ENCODE measurements at regions not wholly inside any gene's neighbourhood (a gene's known extent, or its start where the extent isn't known, plus 50 kb on each side); places are given as distances from the start of the nearest gene placed in this dataset.

- Histone ChIP-seq H3K27ac (no peak overlapping the region), H3K9ac (ENCODE audit: insufficient read length) (no peak overlapping the region), H3K36me3 (ENCODE audit: insufficient read depth, low read length) (no peaks in the 10 kb centered on the region), H3K4me3 (no peak overlapping the region), H3K9me3 (ENCODE audit: low read depth, low read length) (no peaks in the 10 kb centered on the region)
- no peak for DNase-seq (ENCODE audit: low read depth, low spot score)
- TF ChIP-seq EZH2 (IDR thresholded peaks at IDR 0.05) (no peak), POLR2AphosphoS5 (IDR thresholded peaks at IDR 0.05; ENCODE audit: borderline replicate concordance, low read depth, low read length) (no peak), FOXP2 (optimal IDR thresholded peaks at IDR 0.05; ENCODE audit: control extremely low read depth, extremely low read length, insufficient read depth) (no peak)
Observed at GRCh38 chr17:70984873-70985272, 815.5 kb downstream of the KCNJ2 start.

- H3K36me3 ChIP-seq (ENCODE audit: insufficient read depth, low read length) = no peaks in the 10 kb centered on the region
- no peaks in the 10 kb centered on the region for H3K9me3 ChIP-seq (ENCODE audit: low read depth, low read length)
- DNase-seq (ENCODE audit: low read depth, low spot score) = no peak
- TF ChIP-seq EZH2 (IDR thresholded peaks at IDR 0.05) (no peak), FOXP2 (optimal IDR thresholded peaks at IDR 0.05; ENCODE audit: control extremely low read depth, extremely low read length, insufficient read depth) (no peak), POLR2AphosphoS5 (IDR thresholded peaks at IDR 0.05; ENCODE audit: borderline replicate concordance, low read depth, low read length) (no peak)
- peak overlapping the region; percentile 58 for H3K27ac ChIP-seq
- H3K4me3 ChIP-seq = no peak overlapping the region
- H3K9ac ChIP-seq (ENCODE audit: insufficient read length) = no peak overlapping the region
Observed at GRCh38 chr17:70987867-70988340, 818.6 kb downstream of the KCNJ2 start.

DNA sequence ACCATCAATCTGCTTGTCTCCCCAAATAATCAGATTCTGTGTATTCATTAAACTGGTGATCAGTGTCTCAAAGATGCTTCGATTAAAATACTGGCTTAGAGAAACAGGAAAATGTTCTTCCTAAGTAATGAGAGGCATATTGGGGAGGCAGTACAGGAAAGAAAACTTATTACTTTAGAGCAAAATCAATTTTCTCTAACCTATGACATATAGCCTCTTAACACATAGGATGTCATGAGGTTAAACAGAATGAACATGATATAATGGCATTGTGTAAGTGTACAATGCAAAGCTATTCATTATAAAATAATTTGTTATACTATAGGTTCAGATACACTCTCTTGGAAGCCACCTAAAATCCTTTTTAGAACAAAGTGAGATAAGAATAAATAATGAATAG, 819.3 kb downstream of the KCNJ2 start:
- DNase-seq (ENCODE audit: low read depth, low spot score) = no peak
- Histone ChIP-seq H3K9ac (ENCODE audit: insufficient read length) (no peak overlapping the region), H3K27ac (peak overlapping the region; percentile 58), H3K4me3 (no peak overlapping the region), H3K36me3 (ENCODE audit: insufficient read depth, low read length) (no peaks in the 10 kb centered on the region), H3K9me3 (ENCODE audit: low read depth, low read length) (no peaks in the 10 kb centered on the region)
- no peak for TF ChIP-seq FOXP2 (optimal IDR thresholded peaks at IDR 0.05; ENCODE audit: control extremely low read depth, extremely low read length, insufficient read depth)
- TF ChIP-seq POLR2AphosphoS5 (IDR thresholded peaks at IDR 0.05; ENCODE audit: borderline replicate concordance, low read depth, low read length) = no peak
- no peak for TF ChIP-seq EZH2 (IDR thresholded peaks at IDR 0.05)

DNA sequence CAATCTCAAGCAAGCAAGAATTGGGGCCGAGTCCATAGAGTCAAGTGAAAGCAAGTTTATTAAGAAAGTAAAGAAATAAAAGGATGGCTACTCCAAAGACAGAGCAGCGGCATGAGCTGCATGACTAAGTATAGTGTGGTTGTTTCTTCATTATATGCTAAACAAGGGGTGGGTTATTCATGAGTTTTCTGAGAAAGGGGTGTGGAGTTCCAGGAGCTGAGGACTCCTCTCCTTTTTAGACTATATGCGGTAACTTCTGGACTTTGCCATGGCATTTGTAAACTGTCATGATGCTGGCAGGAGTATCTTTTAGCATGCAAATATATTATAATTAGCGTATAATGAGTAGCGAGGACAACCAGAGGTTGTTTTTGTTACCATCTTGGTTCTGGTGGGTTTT, 819.9 kb downstream of the KCNJ2 start:
- Histone ChIP-seq H3K27ac (no peak overlapping the region), H3K9ac (ENCODE audit: insufficient read length) (no peak overlapping the region), H3K36me3 (ENCODE audit: insufficient read depth, low read length) (no peaks in the 10 kb centered on the region), H3K9me3 (ENCODE audit: low read depth, low read length) (no peaks in the 10 kb centered on the region), H3K4me3 (no peak overlapping the region)
- DNase-seq (ENCODE audit: low read depth, low spot score) = no peak
- no peak for TF ChIP-seq EZH2 (IDR thresholded peaks at IDR 0.05)
- TF ChIP-seq POLR2AphosphoS5 (IDR thresholded peaks at IDR 0.05; ENCODE audit: borderline replicate concordance, low read depth, low read length) = no peak
- TF ChIP-seq FOXP2 (optimal IDR thresholded peaks at IDR 0.05; ENCODE audit: control extremely low read depth, extremely low read length, insufficient read depth) = no peak

DNA sequence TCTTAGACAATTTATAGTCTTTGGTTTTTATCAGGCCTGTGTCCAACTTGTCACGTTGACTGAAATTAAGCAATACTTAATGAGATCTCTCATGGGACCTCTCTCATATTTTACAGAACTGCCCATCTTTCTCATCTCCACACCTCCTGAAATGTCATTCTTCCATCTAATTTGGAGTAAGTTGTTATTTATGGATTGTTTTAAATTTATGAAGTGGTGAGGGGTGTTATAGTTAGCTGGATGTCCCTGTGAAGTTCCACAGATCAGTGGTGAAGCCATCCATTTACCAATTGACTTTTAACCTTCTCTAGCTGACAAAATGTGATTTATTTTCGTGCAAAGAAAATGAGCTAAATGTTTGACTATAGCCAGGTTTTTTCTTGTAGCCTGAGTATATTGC, 824.9 kb downstream of the KCNJ2 start:
- TF ChIP-seq EZH2 (IDR thresholded peaks at IDR 0.05) (no peak), FOXP2 (optimal IDR thresholded peaks at IDR 0.05; ENCODE audit: control extremely low read depth, extremely low read length, insufficient read depth) (no peak), POLR2AphosphoS5 (IDR thresholded peaks at IDR 0.05; ENCODE audit: borderline replicate concordance, low read depth, low read length) (no peak)

GRCh38 chr17:70995997-70996396, 826.7 kb downstream of the KCNJ2 start:
- Histone ChIP-seq H3K27ac (no peak overlapping the region), H3K9me3 (ENCODE audit: low read depth, low read length) (no peaks in the 10 kb centered on the region), H3K4me3 (no peak overlapping the region), H3K9ac (ENCODE audit: insufficient read length) (no peak overlapping the region), H3K36me3 (ENCODE audit: insufficient read depth, low read length) (no peaks in the 10 kb centered on the region)
- no peak for DNase-seq (ENCODE audit: low read depth, low spot score)
- TF ChIP-seq POLR2AphosphoS5 (IDR thresholded peaks at IDR 0.05; ENCODE audit: borderline replicate concordance, low read depth, low read length) (no peak), EZH2 (IDR thresholded peaks at IDR 0.05) (no peak), FOXP2 (optimal IDR thresholded peaks at IDR 0.05; ENCODE audit: control extremely low read depth, extremely low read length, insufficient read depth) (no peak)

More for the DNA sequence above, 824.9 kb downstream of the KCNJ2 start:
- H3K9ac ChIP-seq (ENCODE audit: insufficient read length) = no peak overlapping the region
- H3K4me3 ChIP-seq = no peak overlapping the region
- H3K27ac ChIP-seq = no peak overlapping the region
- no peaks in the 10 kb centered on the region for H3K9me3 ChIP-seq (ENCODE audit: low read depth, low read length)
- no peaks in the 10 kb centered on the region for H3K36me3 ChIP-seq (ENCODE audit: insufficient read depth, low read length)
- no peak for DNase-seq (ENCODE audit: low read depth, low spot score)

DNA sequence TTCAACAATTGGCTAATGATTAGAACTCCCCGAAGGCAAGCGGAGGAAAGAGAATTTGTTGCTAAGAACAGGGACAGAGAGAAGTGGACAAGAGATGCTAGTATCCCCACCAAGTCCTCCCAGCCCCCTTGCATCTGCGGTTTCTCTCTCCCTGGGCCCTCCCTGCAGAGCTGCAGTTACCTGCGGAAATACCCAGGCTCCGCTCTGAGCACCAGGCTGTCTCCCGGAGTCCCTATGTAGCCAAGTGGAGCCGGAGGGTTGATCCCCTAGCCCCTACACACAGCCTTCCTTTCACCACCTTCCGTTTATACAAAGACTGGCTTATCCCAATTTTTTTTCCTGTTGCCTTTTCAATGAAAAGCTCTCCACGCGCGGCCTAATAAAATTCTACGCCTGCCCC, 834.4 kb downstream of the KCNJ2 start:
- H3K36me3 ChIP-seq (ENCODE audit: insufficient read depth, low read length) = no peaks in the 10 kb centered on the region
- TF ChIP-seq EZH2 (IDR thresholded peaks at IDR 0.05) (no peak), FOXP2 (optimal IDR thresholded peaks at IDR 0.05; ENCODE audit: control extremely low read depth, extremely low read length, insufficient read depth) (no peak), POLR2AphosphoS5 (IDR thresholded peaks at IDR 0.05; ENCODE audit: borderline replicate concordance, low read depth, low read length) (no peak)
- no peak overlapping the region for H3K4me3 ChIP-seq
- no peak overlapping the region for H3K9ac ChIP-seq (ENCODE audit: insufficient read length)
- DNase-seq (ENCODE audit: low read depth, low spot score) = no peak
- no peak overlapping the region for H3K27ac ChIP-seq
- no peaks in the 10 kb centered on the region for H3K9me3 ChIP-seq (ENCODE audit: low read depth, low read length)

DNA sequence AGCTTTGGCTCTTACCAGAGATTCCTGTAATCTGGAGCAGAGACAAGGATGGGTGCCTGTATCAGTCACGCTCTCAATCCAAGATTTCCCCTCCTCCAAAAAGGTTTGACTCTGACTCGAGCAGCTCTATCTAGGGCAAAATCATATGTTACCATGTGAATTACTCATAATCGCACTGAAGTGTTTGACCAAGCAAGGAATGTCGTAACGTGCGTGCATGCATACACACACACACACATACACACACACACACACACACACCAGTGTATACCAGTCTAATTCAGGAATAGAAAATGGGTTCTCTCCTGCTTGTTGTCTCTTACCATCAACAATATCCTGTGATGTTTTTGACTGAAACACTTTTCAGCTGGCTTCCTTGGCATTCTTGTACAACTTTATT, 835.1 kb downstream of the KCNJ2 start:
- no peak overlapping the region for H3K9ac ChIP-seq (ENCODE audit: insufficient read length)
- no peak for DNase-seq (ENCODE audit: low read depth, low spot score)
- no peak for TF ChIP-seq EZH2 (IDR thresholded peaks at IDR 0.05)
- no peak for TF ChIP-seq FOXP2 (optimal IDR thresholded peaks at IDR 0.05; ENCODE audit: control extremely low read depth, extremely low read length, insufficient read depth)
- no peak for TF ChIP-seq POLR2AphosphoS5 (IDR thresholded peaks at IDR 0.05; ENCODE audit: borderline replicate concordance, low read depth, low read length)
- H3K4me3 ChIP-seq = no peak overlapping the region
- H3K36me3 ChIP-seq (ENCODE audit: insufficient read depth, low read length) = no peaks in the 10 kb centered on the region
- H3K27ac ChIP-seq = no peak overlapping the region
- no peaks in the 10 kb centered on the region for H3K9me3 ChIP-seq (ENCODE audit: low read depth, low read length)

- no peak for DNase-seq (ENCODE audit: low read depth, low spot score)
- no peaks in the 10 kb centered on the region for H3K36me3 ChIP-seq (ENCODE audit: insufficient read depth, low read length)
- H3K9ac ChIP-seq (ENCODE audit: insufficient read length) = no peak overlapping the region
- H3K4me3 ChIP-seq = no peak overlapping the region
- H3K27ac ChIP-seq = no peak overlapping the region
- TF ChIP-seq POLR2AphosphoS5 (IDR thresholded peaks at IDR 0.05; ENCODE audit: borderline replicate concordance, low read depth, low read length) (no peak), FOXP2 (optimal IDR thresholded peaks at IDR 0.05; ENCODE audit: control extremely low read depth, extremely low read length, insufficient read depth) (no peak), EZH2 (IDR thresholded peaks at IDR 0.05) (no peak)
- no peaks in the 10 kb centered on the region for H3K9me3 ChIP-seq (ENCODE audit: low read depth, low read length)
Observed at GRCh38 chr17:71011391-71011790, 842.1 kb downstream of the KCNJ2 start.
